Astrocyte of the spinal cord (primary cell): ENCODE measurements at regions not wholly inside any gene's neighbourhood (a gene's known extent, or its start where the extent isn't known, plus 50 kb on each side); places are given as distances from the start of the nearest gene placed in this dataset.
"Not testable (repeated sequence)": the region's sequence is repeated elsewhere in the genome, so short reads cannot be mapped to it uniquely, and the experiment has no call there.

ENCODE experiments used
- DNase-seq: peaks from one replicate; pipeline ENCODE4 v3.0.0; 2011; ENCODE audit warnings: low read depth, low spot score
- H3K4me3 ChIP-seq: 2 replicates; pipeline ENCODE4 v1.5.1; 2011; ENCODE audit warnings: low read depth, mild to moderate bottlenecking, low read length, moderate library complexity
- in situ Hi-C: cut with HindIII; loops from 2 replicates; pipeline ENCODE4 v1.10.0; 2017; ENCODE audit warnings: low sequenced_read_pairs
- TF ChIP-seq, protein P1 (sequence below): IDR thresholded peaks from 2 replicates; pipeline ENCODE4 v1.5.1; 2012; ENCODE audit warnings: low read depth, mild to moderate bottlenecking, low read length, inconsistent platforms

GRCh38 chr2:67130531-67131256 is 266.4 kb upstream of the ETAA1 start:
- in situ Hi-C loops, result no loop called here
- TF ChIP-seq, protein P1, sequence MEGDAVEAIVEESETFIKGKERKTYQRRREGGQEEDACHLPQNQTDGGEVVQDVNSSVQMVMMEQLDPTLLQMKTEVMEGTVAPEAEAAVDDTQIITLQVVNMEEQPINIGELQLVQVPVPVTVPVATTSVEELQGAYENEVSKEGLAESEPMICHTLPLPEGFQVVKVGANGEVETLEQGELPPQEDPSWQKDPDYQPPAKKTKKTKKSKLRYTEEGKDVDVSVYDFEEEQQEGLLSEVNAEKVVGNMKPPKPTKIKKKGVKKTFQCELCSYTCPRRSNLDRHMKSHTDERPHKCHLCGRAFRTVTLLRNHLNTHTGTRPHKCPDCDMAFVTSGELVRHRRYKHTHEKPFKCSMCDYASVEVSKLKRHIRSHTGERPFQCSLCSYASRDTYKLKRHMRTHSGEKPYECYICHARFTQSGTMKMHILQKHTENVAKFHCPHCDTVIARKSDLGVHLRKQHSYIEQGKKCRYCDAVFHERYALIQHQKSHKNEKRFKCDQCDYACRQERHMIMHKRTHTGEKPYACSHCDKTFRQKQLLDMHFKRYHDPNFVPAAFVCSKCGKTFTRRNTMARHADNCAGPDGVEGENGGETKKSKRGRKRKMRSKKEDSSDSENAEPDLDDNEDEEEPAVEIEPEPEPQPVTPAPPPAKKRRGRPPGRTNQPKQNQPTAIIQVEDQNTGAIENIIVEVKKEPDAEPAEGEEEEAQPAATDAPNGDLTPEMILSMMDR, result no peak
- H3K4me3 ChIP-seq, result no peak overlapping the region
- DNase-seq, result peak; percentile 27

DNA sequence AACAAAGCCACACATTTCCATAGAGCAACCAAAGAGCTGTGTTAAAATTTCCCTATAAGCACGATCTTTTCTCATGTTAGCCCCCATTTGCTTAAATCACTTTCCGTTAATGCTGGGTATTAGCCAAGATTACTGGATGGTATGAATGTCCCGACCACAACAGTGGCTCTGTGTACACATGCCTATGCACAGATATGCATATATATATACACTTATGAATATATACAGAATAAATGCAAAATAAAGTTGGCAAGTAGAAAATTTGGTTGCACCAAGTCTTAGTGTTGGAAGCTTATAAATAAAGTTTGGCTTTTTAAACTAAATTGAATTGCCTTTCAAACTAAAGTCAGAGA is 265.9 kb upstream of the ETAA1 start:
- TF ChIP-seq, protein P1, result no peak
- in situ Hi-C loops, result no loop called here
- DNase-seq, result no peak
- H3K4me3 ChIP-seq, result no peak overlapping the region

- in situ Hi-C loops, H3K4me3 ChIP-seq, DNase-seq: not testable (repeated sequence)
Observed at GRCh38 chr2:67132441-67132940, 264.6 kb upstream of the ETAA1 start.

DNA sequence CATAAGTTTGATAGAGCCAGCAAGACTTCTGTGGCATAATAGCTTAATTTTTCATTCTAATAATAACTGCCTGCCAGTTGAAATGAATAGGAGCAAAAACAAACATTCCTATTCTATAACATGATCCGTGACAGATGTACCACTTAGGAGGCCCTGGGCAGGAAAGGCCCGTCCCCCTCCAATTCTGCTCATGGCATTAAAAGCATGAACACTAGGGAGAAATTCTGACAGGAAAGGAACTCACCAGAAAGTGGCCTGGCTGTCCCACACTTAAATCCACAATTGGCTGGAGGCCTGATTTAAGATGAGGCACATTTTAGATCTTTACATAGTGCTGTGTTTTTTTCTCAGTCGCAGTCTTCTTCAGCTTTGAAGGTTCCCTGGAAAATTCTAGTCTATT is 261.9 kb upstream of the ETAA1 start:
- no peak for DNase-seq
- H3K4me3 ChIP-seq, result no peak overlapping the region
- TF ChIP-seq, protein P1, result no peak
- in situ Hi-C loops, result no loop called here

GRCh38 chr2:67137699-67138098 is 259.4 kb upstream of the ETAA1 start:
- in situ Hi-C loops, result no loop called here
- TF ChIP-seq, protein P1, result no peak
- H3K4me3 ChIP-seq, result no peak overlapping the region

GRCh38 chr2:67142071-67142470 is 255.1 kb upstream of the ETAA1 start:
- in situ Hi-C loops, result no loop called here
- H3K4me3 ChIP-seq, result no peak overlapping the region
- no peak for DNase-seq
- TF ChIP-seq, protein P1, result no peak

More at GRCh38 chr2:67137699-67138098, 259.4 kb upstream of the ETAA1 start:
- no peak for DNase-seq

GRCh38 chr2:67142741-67143140 is 254.4 kb upstream of the ETAA1 start:
- in situ Hi-C loops, result no loop called here
- TF ChIP-seq, protein P1, result no peak
- no peak for DNase-seq
- no peak overlapping the region for H3K4me3 ChIP-seq
